DMS79 treated with DMSO at 0.1 percent for 48 hours (cell line): ENCODE measurements at regions not wholly inside any gene's neighbourhood (a gene's known extent, or its start where the extent isn't known, plus 50 kb on each side); places are given as distances from the start of the nearest gene placed in this dataset.
"Not testable (repeated sequence)": the region's sequence is repeated elsewhere in the genome, so short reads cannot be mapped to it uniquely, and the experiment has no call there.

Experiments
- DNase-seq: peaks from one replicate; lab custom pipeline; 2025; lab: John Stamatoyannopoulos, UW

DNA sequence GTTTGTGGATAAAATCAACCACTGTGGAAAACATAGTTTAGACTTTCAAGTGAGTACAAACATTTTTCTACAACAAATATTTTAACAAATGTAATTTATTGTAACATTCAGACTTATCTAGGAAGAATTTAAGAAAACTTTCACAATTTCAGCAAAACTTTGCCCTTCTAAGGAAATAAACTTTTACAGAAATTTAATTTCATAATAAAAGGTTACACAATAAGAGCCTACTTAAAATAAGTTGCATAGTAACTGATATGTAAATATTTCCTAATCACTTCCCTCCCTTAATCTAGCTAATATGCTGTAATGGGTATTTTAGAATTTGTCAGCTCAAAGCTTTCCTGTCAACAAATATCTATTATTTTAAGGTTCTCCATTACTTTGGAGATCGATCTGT lies 1899.9 kb downstream of the MAT2B start:
- DNase-seq: no peak

DNA sequence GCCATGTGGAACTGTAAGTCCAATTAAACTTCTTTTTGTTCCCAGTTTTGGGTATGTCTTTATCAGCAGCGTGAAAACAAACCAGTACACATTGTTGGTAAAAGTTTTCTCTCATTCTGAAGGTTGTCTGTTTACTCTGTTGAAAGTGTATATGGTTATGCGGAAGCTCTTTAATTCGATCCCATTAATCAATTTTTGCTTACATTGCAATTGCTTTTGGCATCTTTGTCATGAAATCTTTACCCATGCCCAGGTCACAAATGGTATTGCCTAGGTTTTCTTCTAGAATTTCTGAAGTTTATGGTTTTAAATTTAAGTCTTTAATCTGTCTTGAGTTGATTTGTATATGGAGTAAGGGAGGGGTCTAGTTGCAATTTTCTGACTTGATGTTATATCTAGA lies 1901.9 kb downstream of the MAT2B start:
- no peak for DNase-seq

DNA sequence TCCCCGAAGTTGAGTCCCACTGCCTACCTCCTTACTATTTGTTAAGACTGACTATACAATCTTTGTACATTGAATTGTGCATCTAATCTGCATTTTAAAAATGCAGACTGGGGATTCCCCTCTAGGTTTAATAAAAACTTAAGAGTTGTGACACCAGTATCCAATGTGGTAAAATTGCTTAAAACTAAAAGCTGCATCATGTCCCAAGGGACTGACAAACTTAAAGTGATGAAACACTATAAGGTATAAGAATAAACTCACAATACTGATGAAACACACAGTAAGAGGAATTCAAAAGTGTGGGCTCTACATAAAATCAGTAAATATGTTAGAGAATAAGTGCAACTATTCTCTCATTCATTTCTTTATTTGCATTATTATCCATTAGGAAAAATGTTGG lies 1905.1 kb downstream of the MAT2B start:
- no peak for DNase-seq

DNA sequence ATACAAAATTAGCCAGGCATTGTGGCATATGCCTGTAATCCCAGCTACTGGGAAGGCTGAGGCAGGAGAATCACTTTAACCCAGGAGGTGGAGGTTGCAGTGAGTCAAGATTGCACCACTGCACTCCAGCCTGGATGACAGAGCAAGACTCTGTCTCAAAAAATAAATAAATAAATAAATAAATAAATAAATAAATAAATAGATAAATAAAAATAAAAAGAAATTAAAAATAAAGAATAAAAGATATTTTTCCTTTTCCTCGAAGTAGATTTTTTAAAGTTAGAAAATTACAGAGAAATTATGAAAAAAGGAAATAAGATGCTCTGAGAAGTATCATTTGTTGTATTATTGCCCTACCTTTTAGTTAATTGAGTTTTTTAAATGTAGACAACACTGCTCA lies 1906.1 kb downstream of the MAT2B start:
- not testable (repeated sequence) for DNase-seq

DNA sequence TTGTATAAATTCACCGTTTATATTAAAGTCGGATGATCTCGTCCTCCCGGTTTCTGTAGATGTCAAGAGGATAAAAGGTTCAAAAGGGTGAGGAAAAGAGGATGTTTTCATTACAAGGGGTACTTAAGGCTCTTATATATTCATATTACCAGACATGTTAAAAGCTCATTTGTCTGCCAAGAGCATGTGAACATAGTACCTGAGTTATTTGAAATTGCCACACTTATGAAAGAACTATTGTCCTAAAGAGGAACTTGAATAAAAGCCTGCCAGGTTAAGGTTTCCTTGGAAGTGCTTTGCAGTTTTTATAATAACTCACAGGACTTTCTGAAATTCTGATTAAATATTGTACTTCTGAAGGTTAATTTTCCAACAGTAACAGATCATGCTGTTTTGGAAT lies 1915.1 kb downstream of the MAT2B start:
- no peak for DNase-seq

DNA sequence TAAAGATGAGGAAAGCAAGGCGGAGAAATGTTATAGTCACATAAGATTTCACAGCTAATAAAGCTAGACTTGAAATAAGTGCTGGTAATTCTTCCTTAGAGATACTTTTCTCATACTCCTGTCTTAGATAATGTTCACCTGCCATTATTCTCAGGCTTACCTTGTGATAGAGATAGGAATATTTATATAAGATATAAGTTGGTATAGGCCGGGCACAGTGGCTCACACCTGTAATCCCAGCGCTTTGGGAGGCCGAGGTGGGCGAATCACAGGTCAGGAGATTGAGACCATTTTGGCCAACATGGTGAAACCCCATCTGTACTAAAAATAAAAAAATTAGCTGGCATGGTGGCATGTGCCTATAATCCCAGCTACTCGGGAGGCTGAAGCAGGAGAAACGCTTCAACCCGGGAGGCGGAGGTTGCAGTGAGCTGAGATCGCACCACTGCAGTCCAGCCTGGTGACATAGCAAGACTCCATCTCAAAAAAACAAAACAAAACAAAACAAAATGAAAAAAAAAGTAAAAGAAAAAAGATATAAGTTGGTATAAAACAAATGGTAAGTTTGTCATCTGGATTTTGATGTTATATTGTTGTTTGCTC lies 1918.4 kb downstream of the MAT2B start:
- DNase-seq: no peak

DNA sequence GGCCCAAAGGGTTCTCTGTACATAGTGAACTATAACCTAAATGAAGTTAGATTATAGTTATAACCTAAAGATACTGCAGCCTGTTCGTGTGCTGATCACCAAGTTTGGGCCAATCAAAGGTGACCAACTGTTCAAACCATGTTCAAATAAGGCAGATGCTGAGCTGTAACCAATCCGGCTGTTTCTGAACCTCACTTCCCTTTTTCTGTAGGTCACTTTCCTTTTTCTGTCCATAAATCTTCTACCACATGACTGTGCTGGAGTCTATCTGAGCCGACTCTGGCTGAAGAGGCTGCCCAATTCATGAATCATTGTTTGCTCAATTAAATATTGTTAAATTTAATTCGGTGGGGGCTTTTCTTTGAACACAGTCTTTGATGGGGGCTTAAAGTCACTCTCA lies 1920.2 kb downstream of the MAT2B start:
- no peak for DNase-seq

DNA sequence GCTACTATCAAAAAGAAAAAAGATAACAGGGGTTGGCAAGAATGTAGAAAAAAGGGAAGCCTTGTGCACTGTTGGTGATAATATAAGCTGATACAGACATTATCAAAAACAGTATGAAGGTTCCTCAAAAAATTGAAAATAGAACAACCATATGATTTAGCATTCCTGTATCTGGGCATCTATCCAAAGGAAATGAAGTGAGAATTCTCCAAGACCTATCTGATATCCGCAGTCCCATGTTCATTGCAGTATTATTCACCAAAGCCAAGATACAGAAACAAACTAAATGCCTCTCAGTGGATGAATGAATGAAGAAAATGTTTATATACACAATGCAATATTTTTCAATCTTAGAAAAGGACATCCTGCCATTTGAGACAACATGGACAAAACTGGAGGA lies 1943.3 kb downstream of the MAT2B start:
- no peak for DNase-seq

DNA sequence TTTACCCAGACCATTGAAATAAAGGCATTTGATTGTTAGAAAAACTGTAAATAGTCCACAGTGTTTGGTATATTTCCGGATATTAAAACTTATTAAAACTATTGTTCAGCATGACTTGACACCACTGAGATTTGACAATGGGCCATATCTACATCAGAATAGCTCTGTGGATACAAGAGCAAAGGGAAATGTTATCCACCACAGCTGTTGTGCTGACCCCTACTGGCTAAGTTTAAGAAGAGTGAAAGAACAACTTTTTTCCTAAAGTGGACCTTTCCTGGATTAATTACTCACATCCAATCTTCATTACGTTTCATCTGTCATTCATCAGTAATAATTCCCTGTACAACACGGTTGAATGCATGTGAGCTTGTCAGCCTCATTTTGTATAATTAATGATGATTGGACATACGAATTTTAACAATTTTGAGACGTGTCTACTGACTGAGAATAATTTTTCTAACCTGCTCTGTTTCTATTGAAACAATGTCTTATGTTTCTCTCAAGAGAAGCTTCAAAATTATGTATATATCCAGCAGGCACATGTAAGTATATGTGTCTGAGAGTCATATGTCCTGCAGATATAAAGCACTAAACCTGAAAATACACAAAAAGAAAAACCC lies 1952.6 kb downstream of the MAT2B start:
- no peak for DNase-seq

DNA sequence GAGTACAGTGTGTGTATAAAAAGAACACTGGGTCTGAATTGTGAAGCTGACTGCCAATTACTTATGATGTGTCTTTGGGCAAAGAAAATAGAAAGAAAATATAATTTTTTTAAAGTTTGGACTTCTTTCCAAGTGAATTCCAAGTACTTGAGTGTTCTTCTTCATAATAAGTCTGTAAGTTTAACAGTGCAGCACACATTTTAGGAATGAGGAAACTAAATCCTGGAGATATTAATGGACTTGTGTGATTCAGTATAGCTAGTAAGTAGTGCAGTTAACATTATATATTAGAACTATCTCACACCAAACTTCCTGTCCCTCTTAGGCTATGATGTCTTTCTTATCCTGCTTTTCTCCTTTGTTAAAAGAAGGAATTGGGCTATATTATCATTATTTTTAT lies 1953.8 kb downstream of the MAT2B start:
- DNase-seq: no peak

DNA sequence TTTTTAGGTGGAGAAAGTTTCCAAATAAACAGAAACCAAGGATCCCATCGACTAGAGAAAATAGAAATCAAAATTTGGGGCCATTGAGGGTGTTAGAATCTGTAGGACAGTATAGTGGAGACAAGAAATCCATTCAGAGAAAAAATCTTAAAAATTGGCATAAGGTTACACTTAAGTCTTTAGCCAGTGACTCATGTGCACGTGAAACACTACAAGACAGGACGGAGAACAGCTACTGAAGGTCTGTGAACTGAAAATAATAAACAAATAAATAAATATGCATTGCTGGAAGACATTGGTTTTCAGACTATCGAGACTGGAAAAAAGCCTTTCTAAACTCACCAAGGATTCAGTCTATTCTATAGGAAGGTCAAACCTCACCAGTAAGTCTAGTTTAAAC lies 1955.5 kb downstream of the MAT2B start:
- no peak for DNase-seq

DNA sequence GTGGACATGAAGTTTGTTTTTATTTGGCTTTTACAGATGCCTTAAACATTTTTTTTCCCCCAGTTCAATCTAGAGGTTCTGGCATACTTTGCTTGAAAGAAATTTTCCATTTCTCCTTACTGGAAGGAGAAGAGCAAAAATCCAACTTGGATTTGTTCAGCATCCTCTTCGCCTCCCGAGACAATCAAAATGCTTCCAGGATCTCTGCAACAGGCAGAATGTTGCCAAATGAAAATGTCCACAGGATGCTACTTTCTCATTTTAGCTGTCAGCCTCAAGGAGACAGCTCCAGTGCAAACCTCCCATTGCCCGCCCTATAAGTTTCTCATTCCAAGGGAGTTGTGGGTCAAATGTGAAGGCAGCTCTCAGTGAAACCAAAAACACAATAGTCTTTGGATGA lies 1972.1 kb downstream of the MAT2B start:
- no peak for DNase-seq

DNA sequence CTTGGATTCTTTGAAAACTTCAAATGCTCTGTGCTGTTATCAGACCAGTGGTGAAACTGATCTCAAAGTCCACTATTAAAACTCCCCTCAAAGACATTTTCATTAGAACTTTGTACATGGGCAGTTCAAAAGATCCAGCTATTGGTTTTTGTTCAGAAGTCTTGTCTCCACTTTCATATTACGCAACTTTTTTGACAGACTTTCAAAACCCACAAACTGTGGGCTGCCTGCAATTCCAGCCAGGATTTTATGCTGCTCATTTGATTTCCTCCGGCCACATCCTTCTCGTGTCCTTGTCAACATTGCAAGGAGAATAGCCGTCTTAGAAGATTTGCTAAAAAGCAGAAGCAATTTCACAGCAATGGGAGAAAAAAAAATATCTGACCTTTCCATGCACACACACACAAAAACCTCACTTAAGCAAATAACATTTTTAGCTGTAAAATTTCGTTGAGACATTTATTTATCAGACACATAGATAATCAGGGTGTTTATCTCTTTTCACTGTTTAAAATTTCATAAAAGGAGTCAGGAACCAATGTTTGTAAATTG lies 1990.5 kb downstream of the MAT2B start:
- DNase-seq: no peak

DNA sequence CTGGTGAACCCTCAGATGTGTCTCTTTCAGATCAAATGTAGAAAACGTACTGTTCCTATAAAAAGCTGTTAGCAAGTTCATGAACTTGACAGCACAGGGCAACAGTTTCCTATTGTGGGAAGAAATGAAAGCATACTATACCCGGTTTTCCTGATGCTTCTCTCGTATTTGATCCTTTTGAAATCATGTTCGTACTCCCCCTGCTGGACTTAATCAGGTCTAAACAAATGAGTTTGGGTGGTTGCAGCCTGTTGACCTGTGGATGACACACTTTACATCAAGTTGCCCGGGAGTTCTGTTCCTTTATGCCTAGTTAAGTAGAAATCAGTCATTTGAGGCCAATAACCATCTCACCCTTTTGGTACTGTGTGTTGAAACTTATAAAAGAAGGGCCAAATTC lies 1992.3 kb downstream of the MAT2B start:
- DNase-seq: no peak

DNA sequence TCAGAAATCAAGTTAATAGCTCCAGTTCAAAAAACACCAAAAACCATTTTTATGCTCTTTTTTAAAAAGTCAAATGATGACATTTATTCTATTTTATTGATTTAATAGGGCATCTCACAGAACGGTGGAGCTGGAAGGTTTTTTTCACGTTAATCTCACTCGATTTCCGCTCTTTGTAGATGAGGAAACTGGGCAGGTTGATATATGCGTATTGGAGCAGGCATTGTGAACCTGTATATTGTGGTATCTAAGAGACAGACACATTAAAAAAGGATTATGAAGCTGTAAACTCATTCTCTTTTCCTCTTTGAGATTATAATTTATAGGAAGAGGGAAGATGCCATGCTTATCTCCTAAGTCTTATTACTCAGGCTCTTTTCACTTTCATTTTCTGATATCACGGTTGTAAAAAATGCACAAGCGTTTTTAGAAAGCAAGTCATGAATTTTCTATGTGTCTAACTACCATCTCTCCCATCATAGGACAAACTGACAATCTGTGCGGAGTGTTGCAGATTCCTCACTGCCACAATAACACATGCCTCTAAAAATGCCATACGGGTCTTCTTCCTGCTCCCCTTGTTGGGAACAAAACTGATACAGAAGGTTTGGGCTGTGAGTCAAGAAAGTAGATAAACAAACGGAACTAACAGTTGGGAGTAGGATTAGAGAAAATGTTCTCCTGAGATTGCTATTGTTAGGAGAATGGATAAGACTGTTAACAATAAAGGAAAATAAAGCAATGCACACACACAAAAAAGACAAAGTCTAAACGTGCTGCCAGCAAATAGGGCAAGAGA lies 1997.7 kb downstream of the MAT2B start:
- DNase-seq: no peak

DNA sequence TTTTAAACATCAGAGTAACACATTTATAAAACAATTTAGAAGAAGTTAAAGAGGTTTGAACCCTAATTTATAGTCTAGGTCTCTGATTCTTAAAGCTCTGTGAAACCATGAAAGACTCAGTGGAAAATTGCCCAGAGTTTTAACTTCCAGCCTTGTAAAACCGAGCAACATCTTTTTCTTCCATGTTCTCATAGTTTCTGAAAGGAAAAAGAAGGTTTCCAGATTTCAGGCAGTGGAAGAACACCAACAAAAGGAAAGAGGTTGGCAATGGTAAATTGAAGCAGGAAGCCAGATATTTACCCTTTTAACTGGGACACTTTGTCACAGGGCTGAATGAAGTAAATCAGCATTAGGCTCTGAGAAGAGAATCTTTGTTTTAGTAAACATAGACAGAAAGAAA lies 1999.3 kb downstream of the MAT2B start:
- DNase-seq: no peak

DNA sequence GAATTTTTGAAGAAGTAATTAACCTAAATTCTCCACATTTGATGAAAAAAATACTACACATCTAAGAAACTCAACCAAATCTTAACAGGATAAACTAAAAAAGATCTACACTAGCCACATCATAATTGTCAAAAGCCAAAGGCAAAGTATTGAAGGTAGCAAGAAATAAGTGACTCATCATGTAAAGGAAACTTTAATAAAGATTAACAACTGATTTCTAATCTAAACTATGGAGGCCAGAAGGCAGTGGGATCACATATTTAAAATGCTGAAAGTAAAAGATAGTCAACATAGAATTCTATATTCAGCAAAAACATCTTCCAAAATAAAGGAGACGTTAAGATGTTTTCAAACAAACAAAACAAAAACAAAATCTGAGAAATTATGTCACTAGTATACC lies 2002.9 kb downstream of the MAT2B start:
- no peak for DNase-seq

DNA sequence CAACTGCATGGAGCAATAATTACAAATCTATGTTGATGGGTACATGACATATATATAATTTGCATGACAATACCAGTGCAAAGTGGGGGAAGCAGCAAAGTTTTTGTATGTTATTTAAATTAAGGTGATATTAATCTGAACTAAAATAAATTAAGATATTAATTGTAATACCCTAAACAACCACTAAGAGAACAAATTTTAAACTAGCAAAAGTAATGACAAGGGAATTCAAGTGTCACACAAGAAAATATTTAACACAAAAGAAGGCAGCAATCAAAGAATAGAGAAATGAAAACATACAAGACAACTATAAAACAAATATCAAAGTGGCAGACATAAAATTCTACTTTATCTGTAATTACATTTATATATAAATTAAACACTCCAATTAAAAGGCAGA lies 2003.4 kb downstream of the MAT2B start:
- DNase-seq: no peak

DNA sequence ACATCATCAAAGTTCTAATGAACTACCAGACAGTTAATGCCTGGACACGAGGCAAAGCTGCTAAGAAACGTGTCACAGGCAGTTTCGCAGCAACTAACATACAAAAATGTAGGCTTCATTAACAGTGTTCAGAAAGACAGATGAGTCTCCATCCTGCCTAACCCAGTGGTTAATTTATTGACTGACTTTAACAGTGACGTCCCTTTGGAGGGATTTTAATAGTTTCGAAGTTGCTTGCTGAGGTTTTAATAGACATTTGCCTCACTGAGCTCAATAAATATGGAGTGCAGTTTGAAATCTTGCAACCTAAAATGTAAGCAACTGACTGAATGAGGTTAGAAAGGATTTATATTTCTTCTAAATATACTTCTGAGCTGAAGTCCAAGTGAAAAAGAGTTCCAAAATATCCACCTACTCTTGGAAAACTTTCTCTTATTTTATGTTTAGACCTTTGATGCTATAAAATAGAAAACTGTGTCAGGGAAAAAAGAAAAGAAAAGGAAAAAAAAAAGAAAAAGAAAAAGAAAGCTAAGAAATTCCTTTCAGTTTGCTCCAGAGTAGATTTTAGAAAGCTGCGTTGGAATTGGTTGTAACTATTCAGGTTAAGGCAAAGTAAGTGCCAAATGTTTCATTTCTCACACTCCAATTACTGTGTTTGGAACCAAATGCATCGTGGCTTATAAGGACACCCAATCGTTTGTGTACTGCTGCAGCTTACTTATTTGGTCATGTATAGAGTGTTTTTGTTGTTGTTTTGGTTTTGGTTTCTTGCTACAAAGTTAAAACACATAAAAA lies 2016.6 kb downstream of the MAT2B start:
- DNase-seq: no peak

DNA sequence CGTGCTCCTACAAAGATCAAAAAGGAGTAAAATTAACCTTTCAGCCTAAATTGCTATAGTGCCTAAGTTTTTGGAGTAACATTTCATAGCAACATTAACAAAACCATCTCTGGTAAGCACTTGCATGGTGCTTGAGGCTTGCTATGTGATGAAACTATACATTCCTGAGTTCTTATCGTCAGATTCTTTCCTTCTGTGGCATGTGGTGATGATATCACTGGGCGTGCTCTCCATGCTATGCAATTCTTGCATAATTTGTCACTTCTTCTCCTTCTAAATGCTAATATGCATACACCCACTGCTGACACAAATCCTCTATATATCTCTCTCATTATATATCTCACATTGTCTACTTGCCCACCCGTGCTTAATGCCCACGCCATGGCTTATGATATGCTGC lies 2019.9 kb downstream of the MAT2B start:
- DNase-seq: no peak

DNA sequence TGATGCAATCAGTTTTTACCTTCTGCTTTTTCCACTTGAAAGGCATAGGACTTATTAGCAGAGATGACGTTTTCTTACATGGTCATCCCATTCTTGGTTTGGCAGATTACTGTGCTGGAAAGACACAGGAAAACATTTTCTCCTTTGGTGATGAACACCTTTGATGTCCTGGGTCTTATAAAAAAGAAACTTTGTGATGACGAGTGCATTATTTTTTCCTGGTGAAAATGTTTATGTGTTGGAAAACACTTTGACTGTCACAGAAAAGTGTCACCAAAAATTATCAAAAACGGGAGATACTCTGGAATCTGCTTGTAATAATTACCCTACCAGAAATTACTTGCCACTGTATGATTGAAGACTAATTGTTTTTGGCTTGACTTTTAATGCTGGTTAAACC lies 2020.9 kb downstream of the MAT2B start:
- no peak for DNase-seq

DNA sequence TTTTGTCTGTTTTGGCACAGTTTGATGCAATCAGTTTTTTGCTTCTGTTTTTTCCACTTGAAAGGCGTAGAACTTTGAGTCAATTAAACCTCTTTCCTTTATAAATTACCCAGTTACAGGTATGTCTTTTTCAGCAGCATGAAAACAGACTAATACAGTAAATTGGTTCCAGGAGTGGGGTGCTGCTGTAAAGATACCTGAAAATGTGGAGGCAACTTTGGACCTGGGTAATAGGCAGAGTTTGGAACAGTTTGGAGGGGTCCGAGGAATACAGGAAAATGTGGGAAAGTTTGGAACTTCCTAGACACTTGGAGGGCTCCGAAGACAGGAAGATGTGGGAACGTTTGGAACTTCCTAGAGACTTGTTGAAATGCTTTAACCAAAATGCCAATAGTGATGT lies 2022.2 kb downstream of the MAT2B start:
- DNase-seq: no peak
